Suprapubic skin (tissue), 4 donors: ENCODE measurements at regions not wholly inside any gene's neighbourhood (a gene's known extent, or its start where the extent isn't known, plus 50 kb on each side); places are given as distances from the start of the nearest gene placed in this dataset.

Experiments
- DNase-seq, 2 donors: peaks; one replicate each; pipeline ENCODE4 v3.0.0-alpha.2; 2019; ENCODE audit warnings: low spot score in 2 of 2
- H3K27ac ChIP-seq: fragments of 200-600 bp; sonication (generic); one replicate; pipeline ENCODE4 v1.5.1; 2019
- H3K27me3 ChIP-seq: fragments of 200-600 bp; sonication (generic); one replicate; pipeline ENCODE4 v1.5.1; 2019
- H3K36me3 ChIP-seq: fragments of 200-600 bp; sonication (generic); one replicate; pipeline ENCODE4 v1.5.1; 2019
- H3K4me1 ChIP-seq: fragments of 200-600 bp; sonication (generic); one replicate; pipeline ENCODE4 v1.5.1; 2019
- H3K4me3 ChIP-seq: fragments of 200-600 bp; sonication (generic); one replicate; pipeline ENCODE4 v1.5.1; 2019; ENCODE audit warnings: mild to moderate bottlenecking
- H3K9me3 ChIP-seq: fragments of 200-600 bp; sonication (generic); one replicate; pipeline ENCODE4 v1.5.1; 2019
- CTCF ChIP-seq, 2 donors: fragments of 200-600 bp in 1 of 2; fragments of 450-650 bp in 1 of 2; sonication (generic) in 1 of 2; IDR thresholded peaks; one replicate each; pipeline ENCODE4 v1.5.1; 2016 to 2019; ENCODE audit warnings: antibody characterized with exemption in 2 of 2, mild to moderate bottlenecking in 1 of 2, moderate library complexity in 1 of 2
- EP300 ChIP-seq: sonication (generic); formaldehyde crosslinking; IDR thresholded peaks from one replicate; pipeline ENCODE4 v1.6.1; 2017; ENCODE audit warnings: antibody characterized with exemption
- POLR2A ChIP-seq, 2 donors: fragments of 450-650 bp; IDR thresholded peaks; one replicate each; pipeline ENCODE4 v1.6.1; 2017; ENCODE audit warnings: antibody characterized with exemption in 2 of 2, mild to moderate bottlenecking in 2 of 2, moderate library complexity in 2 of 2
- POLR2AphosphoS5 ChIP-seq, 3 donors: sonication (generic); formaldehyde crosslinking; IDR thresholded peaks; one replicate each; pipeline ENCODE4 v1.6.1; 2017; ENCODE audit warnings: antibody characterized with exemption in 3 of 3
- WGBS: methylation state at CpG from one replicate; pipeline ENCODE4 v1.1.5; 2018; 5-methylcytosine and 5-hydroxymethylcytosine counted together

GRCh38 chr4:157795495-157795894 is 377.3 kb downstream of the GASK1B start:
- H3K27ac ChIP-seq: no peak overlapping the region
- no peaks in the 10 kb centered on the region for H3K27me3 ChIP-seq
- H3K4me1 ChIP-seq: no peaks in the 10 kb centered on the region
- no peak for DNase-seq
- H3K36me3 ChIP-seq: no peaks in the 10 kb centered on the region
- 65% methylated on average over 1 of the region's 1 CpG for WGBS
- TF ChIP-seq POLR2A (IDR thresholded peaks at IDR 0.05): no peak
- no peak for TF ChIP-seq POLR2AphosphoS5 (IDR thresholded peaks at IDR 0.05)
- no peak for TF ChIP-seq CTCF (IDR thresholded peaks at IDR 0.05)
- TF ChIP-seq EP300: no peak
- no peaks in the 10 kb centered on the region for H3K9me3 ChIP-seq
- H3K4me3 ChIP-seq: no peak overlapping the region

- Histone ChIP-seq H3K27ac (no peak overlapping the region), H3K9me3 (no peaks in the 10 kb centered on the region), H3K27me3 (no peaks in the 10 kb centered on the region), H3K4me1 (no peaks in the 10 kb centered on the region), H3K36me3 (no peaks in the 10 kb centered on the region), H3K4me3 (no peak overlapping the region)
- no peak for TF ChIP-seq EP300
- TF ChIP-seq CTCF (IDR thresholded peaks at IDR 0.05): no peak
- no peak for TF ChIP-seq POLR2AphosphoS5 (IDR thresholded peaks at IDR 0.05)
- no peak for TF ChIP-seq POLR2A (IDR thresholded peaks at IDR 0.05)
- no peak for DNase-seq
These were observed 380.1 kb downstream of the GASK1B start for GRCh38 chr4:157792716-157793115.

- WGBS: 93% methylated on average over 1 of the region's 1 CpG
- Histone ChIP-seq H3K36me3 (no peaks in the 10 kb centered on the region), H3K27ac (no peak overlapping the region), H3K4me1 (no peaks in the 10 kb centered on the region), H3K27me3 (no peaks in the 10 kb centered on the region), H3K9me3 (no peaks in the 10 kb centered on the region), H3K4me3 (no peak overlapping the region)
- DNase-seq: no peak
- TF ChIP-seq POLR2AphosphoS5 (IDR thresholded peaks at IDR 0.05) (no peak), EP300 (no peak), POLR2A (IDR thresholded peaks at IDR 0.05) (no peak), CTCF (IDR thresholded peaks at IDR 0.05) (no peak)
These were observed 381.6 kb downstream of the GASK1B start for GRCh38 chr4:157791236-157791635.

- Histone ChIP-seq H3K27me3 (no peaks in the 10 kb centered on the region), H3K9me3 (no peaks in the 10 kb centered on the region), H3K27ac (no peak overlapping the region), H3K4me1 (no peaks in the 10 kb centered on the region), H3K4me3 (no peak overlapping the region), H3K36me3 (no peaks in the 10 kb centered on the region)
- WGBS: 85% methylated on average over 2 of the region's 2 CpGs
- no peak for TF ChIP-seq CTCF (IDR thresholded peaks at IDR 0.05)
- TF ChIP-seq POLR2A (IDR thresholded peaks at IDR 0.05): no peak
- no peak for TF ChIP-seq POLR2AphosphoS5 (IDR thresholded peaks at IDR 0.05)
- no peak for TF ChIP-seq EP300
- DNase-seq: no peak
These were observed 385.2 kb downstream of the GASK1B start for GRCh38 chr4:157787618-157788017.

GRCh38 chr4:157781361-157781760 is 391.5 kb downstream of the GASK1B start:
- Histone ChIP-seq H3K4me3 (no peak overlapping the region), H3K36me3 (no peaks in the 10 kb centered on the region), H3K27ac (no peak overlapping the region), H3K4me1 (no peaks in the 10 kb centered on the region), H3K9me3 (no peaks in the 10 kb centered on the region), H3K27me3 (no peaks in the 10 kb centered on the region)
- TF ChIP-seq POLR2AphosphoS5 (IDR thresholded peaks at IDR 0.05) (no peak), EP300 (no peak), CTCF (IDR thresholded peaks at IDR 0.05) (no peak), POLR2A (IDR thresholded peaks at IDR 0.05) (no peak)
- 80% methylated on average over 2 of the region's 2 CpGs for WGBS
- no peak for DNase-seq
